HepG2 (cell line): ENCODE measurements at regions not wholly inside any gene's neighbourhood (a gene's known extent, or its start where the extent isn't known, plus 50 kb on each side); places are given as distances from the start of the nearest gene placed in this dataset.

Source experiments
- ATAC-seq: fragments of 200-7000 bp; cut with Tn5 transposase; 3 replicates; pipeline ENCODE4 v1.9.1; 2020; ENCODE audit warnings: mild to moderate bottlenecking, moderate library complexity
- BruUV-seq: library from RNA; stranded (reverse); fragments of 400-500 nt; replicated peaks from 2 replicates; lab custom pipeline; 2021; lab: Mats Ljungman, UMichigan
- CTCF ChIA-PET: fragments of 300-600 bp; formaldehyde crosslinking; extraction: SDS; loops from one replicate; lab custom pipeline; 2021; ENCODE audit warnings: low total read pairs, inconsistent platforms, low intra/inter-chr PET ratio; lab: Yijun Ruan, JAX
- POLR2A ChIA-PET: fragments of 350-600 bp; sonication (Branson Sonifier 250); formaldehyde crosslinking; loops from one replicate; lab custom pipeline; 2020; ENCODE audit warnings: antibody characterized with exemption, inconsistent platforms; lab: Yijun Ruan, JAX
- DNase-seq: peaks from one replicate; pipeline ENCODE4 v3.0.0-alpha.2; 2015; ENCODE audit warnings: low spot score
- FAIRE-seq: peaks from 3 replicates; lab custom pipeline; 2011; peaks lifted over from hg19 to GRCh38; lab: Jason Lieb, UNC
- H2AFZ ChIP-seq: one replicate; pipeline ENCODE4 v1.6.1; 2011; ENCODE audit warnings: low read length, inconsistent platforms
- H3K27ac ChIP-seq: fragments of 300-600 bp; 3 replicates; pipeline ENCODE4 v1.8.0; 2011; ENCODE audit warnings: mixed run types, mild to moderate bottlenecking, mixed read lengths, low read length, inconsistent platforms; ENCODE audit not compliant: insufficient read depth; ENCODE audit errors: extremely low read length
- H3K27me3 ChIP-seq, 2 experiments: fragments of 200-600 bp in 1 of 2; 2 replicates in 1 of 2; 3 replicates in 1 of 2; pipeline versions ENCODE4 v1.6.0 to v1.8.0; 2011; ENCODE audit warnings: low read length in 2 of 2, mild to moderate bottlenecking in 2 of 2, moderate library complexity in 2 of 2, inconsistent platforms in 1 of 2; ENCODE audit not compliant: insufficient read depth in 2 of 2, control insufficient read depth in 1 of 2
- H3K36me3 ChIP-seq, 2 experiments: fragments of 200-600 bp in 1 of 2; replicated peaks in 1 of 2; 2 replicates in 1 of 2; 3 replicates in 1 of 2; pipeline versions ENCODE4 v1.5.1 to v1.8.0; 2011; ENCODE audit warnings: low read length in 2 of 2, inconsistent platforms in 1 of 2; ENCODE audit not compliant: insufficient read depth in 2 of 2, control insufficient read depth in 1 of 2
- H3K4me1 ChIP-seq: 2 replicates; pipeline ENCODE4 v1.5.1; 2012; ENCODE audit warnings: low read length, inconsistent platforms; ENCODE audit not compliant: insufficient read depth
- H3K4me2 ChIP-seq: 2 replicates; pipeline ENCODE4 v1.6.0; 2011; ENCODE audit warnings: low read depth, low read length, inconsistent platforms
- H3K4me3 ChIP-seq, 3 experiments: fragments of 200-600 bp in 1 of 3; sonication (generic), shearing (Covaris generic) in 1 of 3; replicated peaks in 1 of 3; 2 replicates each; pipeline ENCODE4 v1.5.1; 2011 to 2016; ENCODE audit warnings: low read length in 3 of 3, inconsistent platforms in 2 of 3, low read depth in 2 of 3, mild to moderate bottlenecking in 2 of 3, control low read depth in 1 of 3, mixed read lengths in 1 of 3; ENCODE audit not compliant: insufficient read depth in 1 of 3
- H3K79me2 ChIP-seq: one replicate; pipeline ENCODE4 v1.6.1; 2011; ENCODE audit warnings: low read length, inconsistent platforms; ENCODE audit not compliant: insufficient read depth
- H3K9ac ChIP-seq: 2 replicates; pipeline ENCODE4 v1.6.0; 2011; ENCODE audit warnings: mild to moderate bottlenecking, low read depth, low read length, inconsistent platforms; ENCODE audit not compliant: insufficient read depth
- H3K9me3 ChIP-seq: 2 replicates; pipeline ENCODE4 v1.5.1; 2012; ENCODE audit warnings: mild to moderate bottlenecking, low read length
- H4K20me1 ChIP-seq: 2 replicates; pipeline ENCODE4 v1.6.0; 2011; ENCODE audit warnings: inconsistent platforms, mild to moderate bottlenecking, low read length, moderate library complexity; ENCODE audit not compliant: insufficient read depth
- ARNTL ChIP-seq: sonication (generic); formaldehyde crosslinking; IDR thresholded peaks from 2 replicates; pipeline ENCODE4 v1.4.0; 2020; ENCODE audit warnings: mild to moderate bottlenecking, missing genetic modification reagents
- CCAR2 ChIP-seq: fragments of 200-400 bp; formaldehyde crosslinking; optimal IDR thresholded peaks from 2 replicates; pipeline ENCODE3; 2018; ENCODE audit warnings: low read depth, mild to moderate bottlenecking, low read length, moderate library complexity
- EP300 ChIP-seq, 3 experiments: sonication (generic) in 1 of 3; formaldehyde crosslinking in 1 of 3; IDR thresholded peaks; 2 replicates each; pipeline versions ENCODE4 v1.5.1 to v1.6.1; 2011 to 2020; ENCODE audit warnings: low read depth in 2 of 3, low read length in 2 of 3, borderline replicate concordance in 1 of 3, improper control_type of control experiment in 1 of 3, mild to moderate bottlenecking in 1 of 3, missing genetic modification reagents in 1 of 3, moderate library complexity in 1 of 3
- FOXP1 ChIP-seq, 2 experiments: fragments of 450-650 bp in 1 of 2; IDR thresholded peaks; 2 replicates each; pipeline ENCODE4 v1.6.1; 2017 to 2018; ENCODE audit warnings: antibody characterized with exemption in 1 of 2
- HOXA5 ChIP-seq: sonication (generic); formaldehyde crosslinking; IDR thresholded peaks from 2 replicates; pipeline ENCODE4 v1.4.0; 2020; ENCODE audit warnings: missing genetic modification reagents
- MIER2 ChIP-seq: IDR thresholded peaks from 2 replicates; pipeline ENCODE4 v1.6.1; 2016; ENCODE audit warnings: missing biosample characterization, missing genetic modification reagents
- NFIB ChIP-seq: sonication (generic); formaldehyde crosslinking; IDR thresholded peaks from 2 replicates; pipeline ENCODE4 v1.9.0; 2021; ENCODE audit warnings: missing genetic modification reagents, mild to moderate bottlenecking, borderline replicate concordance
- POLR2AphosphoS5 ChIP-seq: IDR thresholded peaks from 2 replicates; pipeline ENCODE4 v1.6.1; 2012; ENCODE audit warnings: low read depth, low read length
- REPIN1 ChIP-seq: sonication (generic); formaldehyde crosslinking; IDR thresholded peaks from 2 replicates; pipeline ENCODE4 v1.8.0; 2022; ENCODE audit warnings: missing genetic modification reagents, low read depth, mild to moderate bottlenecking, borderline replicate concordance
- TBX2 ChIP-seq: sonication (generic); formaldehyde crosslinking; IDR thresholded peaks from 2 replicates; pipeline ENCODE4 v1.5.0; 2020; ENCODE audit warnings: missing genetic modification reagents, mild to moderate bottlenecking, borderline replicate concordance
- ZNF33B ChIP-seq: sonication (generic); formaldehyde crosslinking; IDR thresholded peaks from 2 replicates; pipeline ENCODE4 v1.5.1; 2020; ENCODE audit warnings: mild to moderate bottlenecking, missing genetic modification reagents
- WGBS: methylation state at CpG from one replicate; pipeline ENCODE4 v1.1.6; 2017; ENCODE audit warnings: low lambda C conversion rate; 5-methylcytosine and 5-hydroxymethylcytosine counted together
- in situ Hi-C: cut with HindIII; loops from 2 replicates; pipeline ENCODE4 v1.10.0; 2017; ENCODE audit warnings: low pct_unique_long_range_greater_than_20kb; ENCODE audit not compliant: extremely low pct_ligation_motif_present
- intact Hi-C: fragments of 100-400 bp; cut with micrococcal nuclease; formaldehyde crosslinking; loops from one replicate; pipeline ENCODE4 v1.10.0; 2022; ENCODE audit not compliant: unreplicated experiment
- TF ChIP-seq, protein P1 (sequence below): sonication (generic); formaldehyde crosslinking; IDR thresholded peaks from 2 replicates; pipeline ENCODE4 v1.5.0; 2020; ENCODE audit warnings: mild to moderate bottlenecking, missing genetic modification reagents, borderline replicate concordance
- TF ChIP-seq, protein P2 (sequence below): sonication (generic); formaldehyde crosslinking; conservative IDR thresholded peaks from 2 replicates; pipeline ENCODE4 v1.4.0; 2020; ENCODE audit warnings: missing genetic modification reagents
- TF ChIP-seq, protein P3 (sequence below): sonication (generic); formaldehyde crosslinking; IDR thresholded peaks from 2 replicates; pipeline ENCODE4 v1.8.0; 2022; ENCODE audit warnings: low read depth, missing genetic modification reagents

DNA sequence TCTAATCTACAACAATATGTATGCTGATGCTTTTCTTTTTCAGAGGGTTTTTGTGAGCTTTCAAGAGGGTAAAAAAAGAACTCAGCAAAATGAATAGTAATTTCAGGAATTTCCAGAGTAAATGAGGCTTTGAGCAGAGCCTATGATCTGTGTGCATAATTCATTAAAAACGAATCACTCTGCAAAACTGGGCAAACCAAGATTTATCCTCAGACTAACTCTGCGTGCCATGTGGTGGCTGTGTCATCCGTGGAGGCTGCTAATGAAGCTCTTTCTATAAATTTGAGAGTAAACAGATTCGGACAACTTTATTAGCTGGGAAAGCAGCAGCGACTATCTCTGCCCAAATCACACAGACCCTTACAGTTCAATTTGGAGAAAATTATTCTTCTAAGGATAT, 83.8 kb downstream of the FOXL1 start:
- intact Hi-C loops: no loop called here
- 17% methylated on average over 5 of the region's 5 CpGs for WGBS
- no peak overlapping the region for H3K4me2 ChIP-seq
- FAIRE-seq: no peak
- H3K4me1 ChIP-seq: peaks cover 25% of the 10 kb centered on the region
- H3K36me3 ChIP-seq: no peaks in the 10 kb centered on the region
- H3K9ac ChIP-seq: no peak overlapping the region
- no peaks in the 10 kb centered on the region for H4K20me1 ChIP-seq
- no peak overlapping the region for H3K27ac ChIP-seq
- no peak overlapping the region for H3K4me3 ChIP-seq
- TF ChIP-seq HOXA5 (CRISPR knock-in tag) (no peak), FOXP1 (IDR thresholded peaks at IDR 0.05) (no peak), FOXP1 (CRISPR knock-in tag; IDR thresholded peaks at IDR 0.05) (no peak), POLR2AphosphoS5 (no peak), CCAR2 (no peak), EP300 (IDR thresholded peaks at IDR 0.05; ENCODE audit: low read depth in 2 of 2, low read length in 2 of 2) (no peak), EP300 (CRISPR knock-in tag; IDR thresholded peaks at IDR 0.05; ENCODE audit: borderline replicate concordance) (no peak), ZNF33B (CRISPR knock-in tag) (no peak), REPIN1 (CRISPR knock-in tag) (no peak), MIER2 (CRISPR knock-in tag) (no peak), ARNTL (CRISPR knock-in tag) (no peak), NFIB (no peak), TBX2 (CRISPR knock-in tag) (no peak)
- TF ChIP-seq, protein P1, sequence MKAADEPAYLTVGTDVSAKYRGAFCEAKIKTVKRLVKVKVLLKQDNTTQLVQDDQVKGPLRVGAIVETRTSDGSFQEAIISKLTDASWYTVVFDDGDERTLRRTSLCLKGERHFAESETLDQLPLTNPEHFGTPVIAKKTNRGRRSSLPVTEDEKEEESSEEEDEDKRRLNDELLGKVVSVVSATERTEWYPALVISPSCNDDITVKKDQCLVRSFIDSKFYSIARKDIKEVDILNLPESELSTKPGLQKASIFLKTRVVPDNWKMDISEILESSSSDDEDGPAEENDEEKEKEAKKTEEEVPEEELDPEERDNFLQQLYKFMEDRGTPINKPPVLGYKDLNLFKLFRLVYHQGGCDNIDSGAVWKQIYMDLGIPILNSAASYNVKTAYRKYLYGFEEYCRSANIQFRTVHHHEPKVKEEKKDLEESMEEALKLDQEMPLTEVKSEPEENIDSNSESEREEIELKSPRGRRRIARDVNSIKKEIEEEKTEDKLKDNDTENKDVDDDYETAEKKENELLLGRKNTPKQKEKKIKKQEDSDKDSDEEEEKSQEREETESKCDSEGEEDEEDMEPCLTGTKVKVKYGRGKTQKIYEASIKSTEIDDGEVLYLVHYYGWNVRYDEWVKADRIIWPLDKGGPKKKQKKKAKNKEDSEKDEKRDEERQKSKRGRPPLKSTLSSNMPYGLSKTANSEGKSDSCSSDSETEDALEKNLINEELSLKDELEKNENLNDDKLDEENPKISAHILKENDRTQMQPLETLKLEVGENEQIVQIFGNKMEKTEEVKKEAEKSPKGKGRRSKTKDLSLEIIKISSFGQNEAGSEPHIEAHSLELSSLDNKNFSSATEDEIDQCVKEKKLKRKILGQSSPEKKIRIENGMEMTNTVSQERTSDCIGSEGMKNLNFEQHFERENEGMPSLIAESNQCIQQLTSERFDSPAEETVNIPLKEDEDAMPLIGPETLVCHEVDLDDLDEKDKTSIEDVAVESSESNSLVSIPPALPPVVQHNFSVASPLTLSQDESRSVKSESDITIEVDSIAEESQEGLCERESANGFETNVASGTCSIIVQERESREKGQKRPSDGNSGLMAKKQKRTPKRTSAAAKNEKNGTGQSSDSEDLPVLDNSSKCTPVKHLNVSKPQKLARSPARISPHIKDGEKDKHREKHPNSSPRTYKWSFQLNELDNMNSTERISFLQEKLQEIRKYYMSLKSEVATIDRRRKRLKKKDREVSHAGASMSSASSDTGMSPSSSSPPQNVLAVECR (CRISPR knock-in tag): no peak
- TF ChIP-seq, protein P2, sequence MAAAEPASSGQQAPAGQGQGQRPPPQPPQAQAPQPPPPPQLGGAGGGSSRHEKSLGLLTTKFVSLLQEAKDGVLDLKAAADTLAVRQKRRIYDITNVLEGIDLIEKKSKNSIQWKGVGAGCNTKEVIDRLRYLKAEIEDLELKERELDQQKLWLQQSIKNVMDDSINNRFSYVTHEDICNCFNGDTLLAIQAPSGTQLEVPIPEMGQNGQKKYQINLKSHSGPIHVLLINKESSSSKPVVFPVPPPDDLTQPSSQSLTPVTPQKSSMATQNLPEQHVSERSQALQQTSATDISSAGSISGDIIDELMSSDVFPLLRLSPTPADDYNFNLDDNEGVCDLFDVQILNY (CRISPR knock-in tag): no peak
- TF ChIP-seq, protein P3, sequence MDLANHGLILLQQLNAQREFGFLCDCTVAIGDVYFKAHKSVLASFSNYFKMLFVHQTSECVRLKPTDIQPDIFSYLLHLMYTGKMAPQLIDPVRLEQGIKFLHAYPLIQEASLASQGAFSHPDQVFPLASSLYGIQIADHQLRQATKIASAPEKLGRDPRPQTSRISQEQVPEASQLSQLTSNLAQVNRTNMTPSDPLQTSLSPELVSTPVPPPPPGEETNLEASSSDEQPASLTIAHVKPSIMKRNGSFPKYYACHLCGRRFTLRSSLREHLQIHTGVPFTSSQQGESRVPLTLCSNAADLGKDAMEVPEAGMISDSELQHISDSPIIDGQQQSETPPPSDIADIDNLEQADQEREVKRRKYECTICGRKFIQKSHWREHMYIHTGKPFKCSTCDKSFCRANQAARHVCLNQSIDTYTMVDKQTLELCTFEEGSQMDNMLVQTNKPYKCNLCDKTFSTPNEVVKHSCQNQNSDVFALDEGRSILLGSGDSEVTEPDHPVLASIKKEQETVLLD (CRISPR knock-in tag): no peak
- TF ChIP-seq, all 625 proteins: peak for 0
- ChIA-PET POLR2A (no interaction called here), CTCF (no interaction called here)
- peaks cover 11% of the 10 kb centered on the region; the same call in 1 of the 2 replicates for H3K9me3 ChIP-seq
- in situ Hi-C loops: no loop called here
- DNase-seq: no peak
- no peaks in the 10 kb centered on the region for H3K79me2 ChIP-seq
- H2AFZ ChIP-seq: no peak overlapping the region
- BruUV-seq: no TSS peak
- peaks cover 0 to 23% of the 10 kb centered on the region in 2 experiments; a peak in 4 of 5 replicates for H3K27me3 ChIP-seq
- ATAC-seq: no peak
